ENCODE measurements at regions not wholly inside any gene's neighbourhood (a gene's known extent, or its start where the extent isn't known, plus 50 kb on each side); places are given as distances from the start of the nearest gene placed in this dataset.

- TF ChIP-seq EZH2 (IDR thresholded peaks at IDR 0.05; ENCODE audit: borderline replicate concordance, insufficient read depth, low read depth, low read length, poor library complexity, severe bottlenecking), result no peak
- TF ChIP-seq, protein P1, sequence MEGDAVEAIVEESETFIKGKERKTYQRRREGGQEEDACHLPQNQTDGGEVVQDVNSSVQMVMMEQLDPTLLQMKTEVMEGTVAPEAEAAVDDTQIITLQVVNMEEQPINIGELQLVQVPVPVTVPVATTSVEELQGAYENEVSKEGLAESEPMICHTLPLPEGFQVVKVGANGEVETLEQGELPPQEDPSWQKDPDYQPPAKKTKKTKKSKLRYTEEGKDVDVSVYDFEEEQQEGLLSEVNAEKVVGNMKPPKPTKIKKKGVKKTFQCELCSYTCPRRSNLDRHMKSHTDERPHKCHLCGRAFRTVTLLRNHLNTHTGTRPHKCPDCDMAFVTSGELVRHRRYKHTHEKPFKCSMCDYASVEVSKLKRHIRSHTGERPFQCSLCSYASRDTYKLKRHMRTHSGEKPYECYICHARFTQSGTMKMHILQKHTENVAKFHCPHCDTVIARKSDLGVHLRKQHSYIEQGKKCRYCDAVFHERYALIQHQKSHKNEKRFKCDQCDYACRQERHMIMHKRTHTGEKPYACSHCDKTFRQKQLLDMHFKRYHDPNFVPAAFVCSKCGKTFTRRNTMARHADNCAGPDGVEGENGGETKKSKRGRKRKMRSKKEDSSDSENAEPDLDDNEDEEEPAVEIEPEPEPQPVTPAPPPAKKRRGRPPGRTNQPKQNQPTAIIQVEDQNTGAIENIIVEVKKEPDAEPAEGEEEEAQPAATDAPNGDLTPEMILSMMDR (IDR thresholded peaks at IDR 0.05), result no peak
Measured at GRCh38 chr7:131908714-131909113, 352.3 kb upstream of the PODXL start.
